Chondrocyte (in vitro differentiated cells): ENCODE measurements at regions not wholly inside any gene's neighbourhood (a gene's known extent, or its start where the extent isn't known, plus 50 kb on each side); places are given as distances from the start of the nearest gene placed in this dataset.

Experiments used
- DNase-seq: peaks from one replicate; pipeline ENCODE4 v3.0.0; 2021; ENCODE audit warnings: mixed read lengths, low spot score
- H3K27ac Mint-ChIP-seq: one replicate; pipeline ENCODE4 v1.8.0; 2021; ENCODE audit warnings: mild to moderate bottlenecking, moderate library complexity, mixed read lengths; ENCODE audit not compliant: unreplicated experiment
- H3K27me3 Mint-ChIP-seq: 2 replicates; pipeline ENCODE4 v1.8.0; 2021; ENCODE audit warnings: low read depth, mixed read lengths
- H3K36me3 Mint-ChIP-seq: 2 replicates; pipeline ENCODE4 v1.8.0; 2021; ENCODE audit warnings: low read depth, mixed read lengths
- H3K4me1 Mint-ChIP-seq: 2 replicates; pipeline ENCODE4 v1.8.0; 2021; ENCODE audit warnings: low read depth, mild to moderate bottlenecking, mixed read lengths
- H3K4me3 Mint-ChIP-seq: one replicate; pipeline ENCODE4 v1.8.0; 2021; ENCODE audit warnings: mild to moderate bottlenecking, moderate library complexity, mixed read lengths; ENCODE audit not compliant: unreplicated experiment
- H3K9me3 Mint-ChIP-seq: 2 replicates; pipeline ENCODE4 v1.8.0; 2021; ENCODE audit warnings: low read depth, mixed read lengths
- CTCF ChIP-seq: fragments of 200-600 bp; sonication (generic); IDR thresholded peaks from 2 replicates; pipeline ENCODE4 v1.5.0; 2021; ENCODE audit warnings: antibody characterized with exemption, mild to moderate bottlenecking, moderate library complexity

GRCh38 chr22:23414727-23415489 lies 165.2 kb downstream of the IGLL1 start:
- no peaks in the 10 kb centered on the region for H3K27me3 Mint-ChIP-seq
- H3K36me3 Mint-ChIP-seq: no peaks in the 10 kb centered on the region
- no peaks in the 10 kb centered on the region for H3K9me3 Mint-ChIP-seq
- no peak overlapping the region for H3K27ac Mint-ChIP-seq
- no peak for TF ChIP-seq CTCF
- peak; percentile 87 for DNase-seq
- H3K4me1 Mint-ChIP-seq: peaks cover 31% of the 10 kb centered on the region
- H3K4me3 Mint-ChIP-seq: no peak overlapping the region

GRCh38 chr22:23411739-23412138 lies 168.4 kb downstream of the IGLL1 start:
- no peak overlapping the region for H3K4me3 Mint-ChIP-seq
- H3K4me1 Mint-ChIP-seq: peaks cover 12% of the 10 kb centered on the region
- no peak overlapping the region for H3K27ac Mint-ChIP-seq
- no peak for TF ChIP-seq CTCF
- no peaks in the 10 kb centered on the region for H3K9me3 Mint-ChIP-seq
- H3K36me3 Mint-ChIP-seq: no peaks in the 10 kb centered on the region
- H3K27me3 Mint-ChIP-seq: no peaks in the 10 kb centered on the region
- DNase-seq: no peak

- DNase-seq: peak; percentile 11
- Mint-ChIP-seq H3K27ac (no peak overlapping the region), H3K27me3 (peaks cover 3% of the 10 kb centered on the region), H3K4me3 (no peak overlapping the region), H3K9me3 (peaks cover 6% of the 10 kb centered on the region), H3K4me1 (no peaks in the 10 kb centered on the region), H3K36me3 (no peaks in the 10 kb centered on the region)
- TF ChIP-seq CTCF: no peak
Measured at GRCh38 chr22:23410411-23410810, 169.7 kb downstream of the IGLL1 start.

GRCh38 chr22:23409976-23410375 lies 170.1 kb downstream of the IGLL1 start:
- Mint-ChIP-seq H3K9me3 (peaks cover 6% of the 10 kb centered on the region), H3K4me3 (no peak overlapping the region), H3K36me3 (no peaks in the 10 kb centered on the region), H3K27me3 (peaks cover 3% of the 10 kb centered on the region), H3K27ac (no peak overlapping the region), H3K4me1 (no peaks in the 10 kb centered on the region)
- DNase-seq: peak; percentile 59
- no peak for TF ChIP-seq CTCF

- Mint-ChIP-seq H3K4me3 (no peak overlapping the region), H3K9me3 (peaks cover 6% of the 10 kb centered on the region), H3K27ac (no peak overlapping the region), H3K27me3 (peaks cover 3% of the 10 kb centered on the region), H3K36me3 (no peaks in the 10 kb centered on the region), H3K4me1 (no peaks in the 10 kb centered on the region)
- TF ChIP-seq CTCF: no peak
- DNase-seq: no peak
Measured at GRCh38 chr22:23408321-23408720, 171.8 kb downstream of the IGLL1 start.
